Neuronal stem cell (in vitro differentiated cells): ENCODE measurements at regions not wholly inside any gene's neighbourhood (a gene's known extent, or its start where the extent isn't known, plus 50 kb on each side); places are given as distances from the start of the nearest gene placed in this dataset.

Source experiments
- DNase-seq: peaks from one replicate; pipeline ENCODE4 v3.0.0-alpha.2; 2013; ENCODE audit warnings: low spot score
- H2AFZ ChIP-seq: one replicate; pipeline ENCODE4 v1.6.1; 2013; ENCODE audit warnings: mild to moderate bottlenecking, low read length, inconsistent platforms
- H2AK5ac ChIP-seq: 2 replicates; pipeline ENCODE4 v1.6.1; 2013; ENCODE audit warnings: low read depth, mild to moderate bottlenecking, inconsistent platforms, low read length, moderate library complexity, mixed read lengths
- H2BK120ac ChIP-seq: 2 replicates; pipeline ENCODE4 v1.6.1; 2013; ENCODE audit warnings: low read depth, mild to moderate bottlenecking, inconsistent platforms, low read length, moderate library complexity, mixed read lengths
- H2BK12ac ChIP-seq: one replicate; pipeline ENCODE4 v1.6.1; 2013; ENCODE audit warnings: low read length, inconsistent platforms
- H2BK15ac ChIP-seq: 2 replicates; pipeline ENCODE4 v1.6.1; 2013; ENCODE audit warnings: mild to moderate bottlenecking, low read length, inconsistent platforms, mixed read lengths
- H2BK5ac ChIP-seq: one replicate; pipeline ENCODE4 v1.6.1; 2013; ENCODE audit warnings: inconsistent platforms, mild to moderate bottlenecking, low read length, moderate library complexity
- H3K14ac ChIP-seq: one replicate; pipeline ENCODE4 v1.6.1; 2013; ENCODE audit warnings: low read length, inconsistent platforms
- H3K18ac ChIP-seq: 2 replicates; pipeline ENCODE4 v1.6.1; 2013; ENCODE audit warnings: low read length, inconsistent platforms
- H3K23ac ChIP-seq: 2 replicates; pipeline ENCODE4 v1.6.1; 2013; ENCODE audit warnings: low read depth, mild to moderate bottlenecking, mixed read lengths, low read length, inconsistent platforms; ENCODE audit not compliant: poor library complexity
- H3K27ac ChIP-seq: replicated peaks from 3 replicates; pipeline ENCODE4 v1.5.1; 2013; ENCODE audit warnings: low read length, inconsistent platforms
- H3K27me3 ChIP-seq, 3 experiments: 2 replicates each; pipeline ENCODE4 v1.6.1; 2013; ENCODE audit warnings: low read length in 3 of 3, mild to moderate bottlenecking in 2 of 3, inconsistent platforms in 1 of 3, low read depth in 1 of 3, mixed read lengths in 1 of 3, moderate library complexity in 1 of 3; ENCODE audit not compliant: control insufficient read depth in 3 of 3, insufficient read depth in 3 of 3
- H3K36me3 ChIP-seq, 2 donors: replicated peaks in 1 of 2; 2 replicates each; pipeline ENCODE4 v1.6.1; 2013; ENCODE audit warnings: low read length in 2 of 2; ENCODE audit not compliant: control insufficient read depth in 2 of 2, insufficient read depth in 2 of 2
- H3K4ac ChIP-seq: 2 replicates; pipeline ENCODE4 v1.6.1; 2013; ENCODE audit warnings: inconsistent platforms, mild to moderate bottlenecking, low read length, moderate library complexity
- H3K4me1 ChIP-seq, 2 donors: 1 replicate in 1 of 2; 2 replicates in 1 of 2; pipeline ENCODE4 v1.6.1; 2013; ENCODE audit warnings: low read length in 2 of 2, low read depth in 1 of 2; ENCODE audit not compliant: control insufficient read depth in 2 of 2, insufficient read depth in 1 of 2
- H3K4me2 ChIP-seq: one replicate; pipeline ENCODE4 v1.6.1; 2013; ENCODE audit warnings: mild to moderate bottlenecking, low read length, inconsistent platforms; ENCODE audit not compliant: insufficient read depth, poor library complexity, severe bottlenecking
- H3K4me3 ChIP-seq, 2 donors: 2 replicates each; pipeline ENCODE4 v1.5.1; 2013; ENCODE audit warnings: low read length in 2 of 2, mild to moderate bottlenecking in 2 of 2, inconsistent platforms in 1 of 2, moderate library complexity in 1 of 2
- H3K79me1 ChIP-seq: one replicate; pipeline ENCODE4 v1.6.1; 2013; ENCODE audit warnings: low read depth, mild to moderate bottlenecking, inconsistent platforms, low read length, moderate library complexity
- H3K9ac ChIP-seq: one replicate; pipeline ENCODE4 v1.6.1; 2013; ENCODE audit warnings: mild to moderate bottlenecking, low read depth, low read length, inconsistent platforms; ENCODE audit not compliant: poor library complexity
- H3K9me3 ChIP-seq, 2 donors: replicated peaks in 1 of 2; 2 replicates each; pipeline versions ENCODE3 to v1.6.1; 2013; ENCODE audit warnings: low read length in 2 of 2, mild to moderate bottlenecking in 2 of 2, inconsistent platforms in 1 of 2, low read depth in 1 of 2, mixed read lengths in 1 of 2, moderate library complexity in 1 of 2; ENCODE audit not compliant: control insufficient read depth in 2 of 2, insufficient read depth in 1 of 2
- H4K8ac ChIP-seq: one replicate; pipeline ENCODE4 v1.6.1; 2013; ENCODE audit warnings: low read depth, mild to moderate bottlenecking, inconsistent platforms, low read length, moderate library complexity
- H4K91ac ChIP-seq: one replicate; pipeline ENCODE4 v1.6.1; 2013; ENCODE audit warnings: low read length, low read depth, mild to moderate bottlenecking, inconsistent platforms; ENCODE audit not compliant: poor library complexity
- WGBS, 2 donors: extraction: QIAGEN DNeasy Blood & Tissue Kit; methylation state at CpG; one replicate each; pipeline ENCODE4 v1.1.7; 2013; ENCODE audit warnings: missing lambda C conversion rate in 2 of 2, mixed read lengths in 1 of 2; ENCODE audit not compliant: insufficient read length in 2 of 2, insufficient replicate concordance in 1 of 2; ENCODE audit errors: extremely low coverage in 2 of 2; 5-methylcytosine and 5-hydroxymethylcytosine counted together

DNA sequence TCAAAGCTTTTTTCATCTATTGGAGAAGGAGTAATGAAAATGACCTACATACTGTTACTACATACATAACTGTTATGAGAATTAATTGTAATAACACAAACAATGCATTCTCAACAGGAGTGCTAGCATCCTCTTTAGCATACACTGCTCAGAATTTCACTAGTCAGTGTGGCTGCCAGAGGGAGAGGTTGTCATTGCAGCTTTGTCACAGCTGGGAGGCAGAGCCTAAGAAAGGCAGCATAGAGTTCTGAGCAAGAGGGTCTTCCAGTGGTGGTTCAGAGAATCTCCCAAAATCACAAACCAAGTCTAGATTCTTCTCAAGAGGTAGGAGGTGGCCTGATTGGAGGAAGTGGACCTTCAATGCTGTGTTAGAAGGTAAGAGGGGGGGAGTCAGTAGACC is 286.7 kb upstream of the CYRIA start:
- H3K4me1 ChIP-seq, result peaks cover 0 to 11% of the 10 kb centered on the region in 2 donors
- DNase-seq, result no peak
- H2BK120ac ChIP-seq, result no peak overlapping the region
- no peak overlapping the region for H3K4me3 ChIP-seq
- H4K8ac ChIP-seq, result no peak overlapping the region
- no peak overlapping the region for H3K23ac ChIP-seq
- no peak overlapping the region for H2BK5ac ChIP-seq
- H3K36me3 ChIP-seq, result no peaks in the 10 kb centered on the region
- H3K9me3 ChIP-seq, result no peaks in the 10 kb centered on the region
- H3K79me1 ChIP-seq, result no peaks in the 10 kb centered on the region
- no peak overlapping the region for H2BK15ac ChIP-seq
- no peak overlapping the region for H2AK5ac ChIP-seq
- H3K4me2 ChIP-seq, result no peak overlapping the region
- no peaks in the 10 kb centered on the region for H3K27me3 ChIP-seq
- H3K27ac ChIP-seq, result no peak overlapping the region
- no peak overlapping the region for H3K14ac ChIP-seq
- no peak overlapping the region for H2BK12ac ChIP-seq
- no peak overlapping the region for H3K4ac ChIP-seq
- no peak overlapping the region for H4K91ac ChIP-seq
- H2AFZ ChIP-seq, result no peak overlapping the region
- H3K18ac ChIP-seq, result no peak overlapping the region
- no peak overlapping the region for H3K9ac ChIP-seq

- no peaks in the 10 kb centered on the region for H3K36me3 ChIP-seq
- no peak overlapping the region for H2BK120ac ChIP-seq
- no peaks in the 10 kb centered on the region for H3K27me3 ChIP-seq
- H3K27ac ChIP-seq, result no peak overlapping the region
- WGBS, 2 donors, result no CpG with 5 or more reads among the region's 2 CpGs
- H3K4me3 ChIP-seq, result no peak overlapping the region
- H3K18ac ChIP-seq, result no peak overlapping the region
- DNase-seq, result no peak
- H2BK12ac ChIP-seq, result no peak overlapping the region
- no peak overlapping the region for H3K4ac ChIP-seq
- no peak overlapping the region for H2AFZ ChIP-seq
- H3K4me1 ChIP-seq, result peaks cover 0 to 11% of the 10 kb centered on the region in 2 donors
- H2BK15ac ChIP-seq, result no peak overlapping the region
- no peak overlapping the region for H3K4me2 ChIP-seq
- H3K23ac ChIP-seq, result no peak overlapping the region
- no peak overlapping the region for H3K14ac ChIP-seq
- no peaks in the 10 kb centered on the region for H3K79me1 ChIP-seq
- no peak overlapping the region for H4K91ac ChIP-seq
- no peak overlapping the region for H4K8ac ChIP-seq
- H3K9me3 ChIP-seq, result no peaks in the 10 kb centered on the region
- no peak overlapping the region for H3K9ac ChIP-seq
- no peak overlapping the region for H2BK5ac ChIP-seq
- no peak overlapping the region for H2AK5ac ChIP-seq
Observed at GRCh38 chr2:16950436-16950835, 284.8 kb upstream of the CYRIA start.

- H3K4me2 ChIP-seq, result no peak overlapping the region
- no peaks in the 10 kb centered on the region for H3K79me1 ChIP-seq
- H2AK5ac ChIP-seq, result no peak overlapping the region
- no peak overlapping the region for H3K9ac ChIP-seq
- no peak overlapping the region for H3K4ac ChIP-seq
- no peak overlapping the region for H2BK15ac ChIP-seq
- no peak for DNase-seq
- no peaks in the 10 kb centered on the region for H3K9me3 ChIP-seq
- H4K91ac ChIP-seq, result no peak overlapping the region
- no peak overlapping the region for H3K18ac ChIP-seq
- H3K14ac ChIP-seq, result no peak overlapping the region
- H2BK5ac ChIP-seq, result no peak overlapping the region
- no peak overlapping the region for H2AFZ ChIP-seq
- H3K4me3 ChIP-seq, result no peak overlapping the region
- no peak overlapping the region for H3K23ac ChIP-seq
- H3K27ac ChIP-seq, result no peak overlapping the region
- H3K27me3 ChIP-seq, result no peaks in the 10 kb centered on the region
- H2BK12ac ChIP-seq, result no peak overlapping the region
- H3K36me3 ChIP-seq, result no peaks in the 10 kb centered on the region
- H3K4me1 ChIP-seq, result peaks cover 0 to 11% of the 10 kb centered on the region in 2 donors
- H2BK120ac ChIP-seq, result no peak overlapping the region
- H4K8ac ChIP-seq, result no peak overlapping the region
Observed at GRCh38 chr2:16948710-16949109, 283.1 kb upstream of the CYRIA start.

DNA sequence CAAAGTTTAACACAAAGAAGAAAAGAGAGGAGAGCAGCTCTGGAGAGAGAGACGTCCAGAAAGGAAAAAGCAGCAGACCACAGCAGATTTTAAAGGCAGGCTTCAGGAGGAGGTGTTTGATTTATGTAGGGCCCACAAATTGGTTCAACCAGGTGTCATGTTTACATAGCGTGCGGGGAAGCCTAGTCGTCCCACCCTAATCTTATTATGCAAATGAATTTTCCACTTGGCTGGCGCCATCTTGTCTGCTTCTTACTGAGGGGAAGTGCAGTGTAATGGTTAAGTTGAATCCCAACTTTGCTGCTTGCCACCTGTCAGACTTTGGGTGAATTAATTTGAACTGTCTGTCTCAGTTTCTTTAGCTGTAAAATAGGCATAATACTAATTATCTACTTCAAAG is 282.4 kb upstream of the CYRIA start:
- Histone ChIP-seq H2AFZ (no peak overlapping the region), H3K4me3 (no peak overlapping the region), H3K18ac (no peak overlapping the region), H3K27ac (no peak overlapping the region), H3K23ac (no peak overlapping the region), H3K27me3 (no peaks in the 10 kb centered on the region), H3K4ac (no peak overlapping the region), H3K9ac (no peak overlapping the region), H4K91ac (no peak overlapping the region), H3K79me1 (no peaks in the 10 kb centered on the region), H2BK12ac (no peak overlapping the region), H3K9me3 (no peaks in the 10 kb centered on the region), H2AK5ac (no peak overlapping the region), H3K4me2 (no peak overlapping the region), H2BK5ac (no peak overlapping the region), H3K14ac (no peak overlapping the region), H3K36me3 (no peaks in the 10 kb centered on the region), H4K8ac (no peak overlapping the region), H2BK15ac (no peak overlapping the region), H3K4me1 (peaks cover 0 to 11% of the 10 kb centered on the region in 2 donors), H2BK120ac (no peak overlapping the region)
- no peak for DNase-seq
- no CpG with 5 or more reads among the region's 5 CpGs for WGBS, 2 donors
